ENCODE measurements at regions not wholly inside any gene's neighbourhood (a gene's known extent, or its start where the extent isn't known, plus 50 kb on each side); places are given as distances from the start of the nearest gene placed in this dataset.
"Not testable (repeated sequence)": the region's sequence is repeated elsewhere in the genome, so short reads cannot be mapped to it uniquely, and the experiment has no call there.

- FAIRE-seq, result no peak
- no peak for DNase-seq (ENCODE audit: insufficient read length, low spot score)
Measured at GRCh38 chr13:54975676-54976075, 1947.1 kb downstream of the OLFM4 start.

GRCh38 chr13:54980651-54981050 is 1952.0 kb downstream of the OLFM4 start:
- FAIRE-seq, result no peak

GRCh38 chr13:54989418-54989817 is 1960.8 kb downstream of the OLFM4 start:
- DNase-seq (ENCODE audit: insufficient read length, low spot score) (no peak), FAIRE-seq (no peak)

More at GRCh38 chr13:54980651-54981050, 1952.0 kb downstream of the OLFM4 start:
- no peak for DNase-seq (ENCODE audit: insufficient read length, low spot score)

GRCh38 chr13:54999399-54999907 is 1970.8 kb downstream of the OLFM4 start:
- FAIRE-seq, result no peak

GRCh38 chr13:55000043-55000442 is 1971.4 kb downstream of the OLFM4 start:
- FAIRE-seq (no peak), DNase-seq (ENCODE audit: insufficient read length, low spot score) (no peak)

More at GRCh38 chr13:54999399-54999907, 1970.8 kb downstream of the OLFM4 start:
- DNase-seq (ENCODE audit: insufficient read length, low spot score), result no peak

- FAIRE-seq (no peak), DNase-seq (ENCODE audit: insufficient read length, low spot score) (no peak)
Measured at GRCh38 chr13:55000844-55001243, 1972.2 kb downstream of the OLFM4 start.

- DNase-seq (ENCODE audit: insufficient read length, low spot score), result no peak
- no peak for FAIRE-seq
Measured at GRCh38 chr13:55001881-55002280, 1973.3 kb downstream of the OLFM4 start.

GRCh38 chr13:55007681-55008080 is 1979.1 kb downstream of the OLFM4 start:
- DNase-seq (ENCODE audit: insufficient read length, low spot score) (no peak), FAIRE-seq (no peak)

GRCh38 chr13:55013051-55013450 is 1984.4 kb downstream of the OLFM4 start:
- no peak for FAIRE-seq
- DNase-seq (ENCODE audit: insufficient read length, low spot score), result no peak

GRCh38 chr13:55029280-55029679 is 2000.7 kb downstream of the OLFM4 start:
- no peak for FAIRE-seq

GRCh38 chr13:55038230-55038629 is 2009.6 kb downstream of the OLFM4 start:
- DNase-seq (ENCODE audit: insufficient read length, low spot score), result no peak
- no peak for FAIRE-seq

More at GRCh38 chr13:55029280-55029679, 2000.7 kb downstream of the OLFM4 start:
- DNase-seq (ENCODE audit: insufficient read length, low spot score), result no peak

GRCh38 chr13:55053891-55054550 is 2025.4 kb downstream of the OLFM4 start:
- not testable (repeated sequence) for DNase-seq (ENCODE audit: insufficient read length, low spot score); FAIRE-seq

GRCh38 chr13:55055666-55056065 is 2027.1 kb downstream of the OLFM4 start:
- not testable (repeated sequence) for DNase-seq (ENCODE audit: insufficient read length, low spot score); FAIRE-seq

GRCh38 chr13:55062662-55063061 is 2034.0 kb downstream of the OLFM4 start:
- FAIRE-seq (no peak), DNase-seq (ENCODE audit: insufficient read length, low spot score) (no peak)

GRCh38 chr13:55067946-55068345 is 2039.3 kb downstream of the OLFM4 start:
- no peak for DNase-seq (ENCODE audit: insufficient read length, low spot score)
- FAIRE-seq, result no peak

- DNase-seq (ENCODE audit: insufficient read length, low spot score), result no peak
- no peak for FAIRE-seq
Measured at GRCh38 chr13:55069746-55070145, 2041.1 kb downstream of the OLFM4 start.

GRCh38 chr13:55073000-55073399 is 2044.4 kb downstream of the OLFM4 start:
- DNase-seq (ENCODE audit: insufficient read length, low spot score) (no peak), FAIRE-seq (no peak)

GRCh38 chr13:55084630-55085029 is 2056.0 kb downstream of the OLFM4 start:
- no peak for DNase-seq (ENCODE audit: insufficient read length, low spot score)

GRCh38 chr13:55087085-55087484 is 2053.6 kb upstream of the PRR20A start:
- FAIRE-seq (no peak), DNase-seq (ENCODE audit: insufficient read length, low spot score) (no peak)

More at GRCh38 chr13:55084630-55085029, 2056.0 kb downstream of the OLFM4 start:
- no peak for FAIRE-seq

GRCh38 chr13:55090612-55091011 is 2050.1 kb upstream of the PRR20A start:
- FAIRE-seq (no peak), DNase-seq (ENCODE audit: insufficient read length, low spot score) (no peak)

- no peak for FAIRE-seq
- DNase-seq (ENCODE audit: insufficient read length, low spot score), result no peak
Measured at GRCh38 chr13:55091172-55091571, 2049.5 kb upstream of the PRR20A start.

GRCh38 chr13:55106509-55106908 is 2034.2 kb upstream of the PRR20A start:
- DNase-seq (ENCODE audit: insufficient read length, low spot score) (no peak), FAIRE-seq (no peak)

All from GM19239 (cell line).